HepG2 (cell line): ENCODE measurements at regions not wholly inside any gene's neighbourhood (a gene's known extent, or its start where the extent isn't known, plus 50 kb on each side); places are given as distances from the start of the nearest gene placed in this dataset.

Experiments used
- BCL6 ChIP-seq: IDR thresholded peaks from 2 replicates; pipeline ENCODE4 v1.6.1; 2016; ENCODE audit warnings: missing genetic modification reagents, missing compliant biosample characterization
- CBFB ChIP-seq: sonication (generic); formaldehyde crosslinking; IDR thresholded peaks from 2 replicates; pipeline ENCODE4 v1.4.0; 2020; ENCODE audit warnings: missing genetic modification reagents
- CHD4 ChIP-seq: fragments of 200-600 bp; sonication (generic); IDR thresholded peaks from 2 replicates; pipeline ENCODE4 v1.7.0; 2017; ENCODE audit warnings: mild to moderate bottlenecking, low read length, borderline replicate concordance
- ESRRA ChIP-seq: sonication (generic); formaldehyde crosslinking; IDR thresholded peaks from 2 replicates; pipeline ENCODE4 v1.5.1; 2020; ENCODE audit warnings: mild to moderate bottlenecking, low read depth, missing genetic modification reagents
- FOXA3 ChIP-seq: IDR thresholded peaks from 2 replicates; pipeline ENCODE4 v1.6.1; 2016; ENCODE audit warnings: missing genetic modification reagents, missing compliant biosample characterization
- FOXK2 ChIP-seq: fragments of 450-650 bp; IDR thresholded peaks from 2 replicates; pipeline ENCODE4 v1.6.1; 2016
- IRX3 ChIP-seq: sonication (generic); formaldehyde crosslinking; IDR thresholded peaks from 2 replicates; pipeline ENCODE4 v1.8.1; 2023; ENCODE audit warnings: mild to moderate bottlenecking, low read depth, missing genetic modification reagents, borderline replicate concordance
- NFE2L2 ChIP-seq: fragments of 150-350 bp; IDR thresholded peaks from 2 replicates; pipeline ENCODE4 v1.6.1; 2014; ENCODE audit warnings: low read length
- NFKBIZ ChIP-seq: IDR thresholded peaks from 2 replicates; pipeline ENCODE4 v1.6.1; 2018; ENCODE audit warnings: missing genetic modification reagents, missing compliant biosample characterization
- TCF7 ChIP-seq: sonication (generic); IDR thresholded peaks from 2 replicates; pipeline ENCODE4 v1.6.1; 2016; ENCODE audit warnings: antibody characterized with exemption, low read depth
- TOPORS ChIP-seq: sonication (generic); formaldehyde crosslinking; IDR thresholded peaks from 2 replicates; pipeline ENCODE4 v1.8.0; 2023; ENCODE audit warnings: mild to moderate bottlenecking, missing genetic modification reagents
- ZBTB43 ChIP-seq: sonication (generic); formaldehyde crosslinking; conservative IDR thresholded peaks from 2 replicates; pipeline ENCODE4 v1.4.0; 2020; ENCODE audit warnings: missing genetic modification reagents
- ZEB1 ChIP-seq: IDR thresholded peaks from 2 replicates; pipeline ENCODE4 v1.6.1; 2012; ENCODE audit warnings: mild to moderate bottlenecking, low read depth, inconsistent platforms; ENCODE audit not compliant: insufficient replicate concordance
- ZNF160 ChIP-seq: sonication (generic); formaldehyde crosslinking; IDR thresholded peaks from 2 replicates; pipeline ENCODE4 v1.8.0; 2022; ENCODE audit warnings: mild to moderate bottlenecking, inconsistent platforms, missing genetic modification reagents
- ZSCAN30 ChIP-seq: sonication (generic); formaldehyde crosslinking; IDR thresholded peaks from 2 replicates; pipeline ENCODE4 v1.5.0; 2020; ENCODE audit warnings: mild to moderate bottlenecking, missing genetic modification reagents
- TF ChIP-seq, protein P1 (sequence below): sonication (generic); formaldehyde crosslinking; IDR thresholded peaks from 2 replicates; pipeline ENCODE4 v1.4.0; 2020; ENCODE audit warnings: missing genetic modification reagents
- TF ChIP-seq, protein P2 (sequence below): sonication (generic); formaldehyde crosslinking; IDR thresholded peaks from 2 replicates; pipeline ENCODE4 v1.5.0; 2020; ENCODE audit warnings: mild to moderate bottlenecking, missing genetic modification reagents, borderline replicate concordance
- TF ChIP-seq, protein P3 (sequence below): sonication (generic); formaldehyde crosslinking; IDR thresholded peaks from 2 replicates; pipeline ENCODE4 v1.5.0; 2020; ENCODE audit warnings: missing genetic modification reagents

- no peak for TF ChIP-seq FOXK2
- TF ChIP-seq BCL6 (CRISPR knock-in tag) = peak; percentile 71; the same call in 1 of the 2 replicates
- peak; percentile 86 for TF ChIP-seq TCF7
- no peak for TF ChIP-seq IRX3 (CRISPR knock-in tag)
- no peak for TF ChIP-seq ESRRA
- TF ChIP-seq NFKBIZ (CRISPR knock-in tag) = no peak
- TF ChIP-seq, protein P1, sequence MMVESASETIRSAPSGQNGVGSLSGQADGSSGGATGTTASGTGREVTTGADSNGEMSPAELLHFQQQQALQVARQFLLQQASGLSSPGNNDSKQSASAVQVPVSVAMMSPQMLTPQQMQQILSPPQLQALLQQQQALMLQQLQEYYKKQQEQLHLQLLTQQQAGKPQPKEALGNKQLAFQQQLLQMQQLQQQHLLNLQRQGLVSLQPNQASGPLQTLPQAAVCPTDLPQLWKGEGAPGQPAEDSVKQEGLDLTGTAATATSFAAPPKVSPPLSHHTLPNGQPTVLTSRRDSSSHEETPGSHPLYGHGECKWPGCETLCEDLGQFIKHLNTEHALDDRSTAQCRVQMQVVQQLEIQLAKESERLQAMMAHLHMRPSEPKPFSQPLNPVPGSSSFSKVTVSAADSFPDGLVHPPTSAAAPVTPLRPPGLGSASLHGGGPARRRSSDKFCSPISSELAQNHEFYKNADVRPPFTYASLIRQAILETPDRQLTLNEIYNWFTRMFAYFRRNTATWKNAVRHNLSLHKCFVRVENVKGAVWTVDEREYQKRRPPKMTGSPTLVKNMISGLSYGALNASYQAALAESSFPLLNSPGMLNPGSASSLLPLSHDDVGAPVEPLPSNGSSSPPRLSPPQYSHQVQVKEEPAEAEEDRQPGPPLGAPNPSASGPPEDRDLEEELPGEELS (CRISPR knock-in tag) = peak; percentile 73
- TF ChIP-seq, protein P2, sequence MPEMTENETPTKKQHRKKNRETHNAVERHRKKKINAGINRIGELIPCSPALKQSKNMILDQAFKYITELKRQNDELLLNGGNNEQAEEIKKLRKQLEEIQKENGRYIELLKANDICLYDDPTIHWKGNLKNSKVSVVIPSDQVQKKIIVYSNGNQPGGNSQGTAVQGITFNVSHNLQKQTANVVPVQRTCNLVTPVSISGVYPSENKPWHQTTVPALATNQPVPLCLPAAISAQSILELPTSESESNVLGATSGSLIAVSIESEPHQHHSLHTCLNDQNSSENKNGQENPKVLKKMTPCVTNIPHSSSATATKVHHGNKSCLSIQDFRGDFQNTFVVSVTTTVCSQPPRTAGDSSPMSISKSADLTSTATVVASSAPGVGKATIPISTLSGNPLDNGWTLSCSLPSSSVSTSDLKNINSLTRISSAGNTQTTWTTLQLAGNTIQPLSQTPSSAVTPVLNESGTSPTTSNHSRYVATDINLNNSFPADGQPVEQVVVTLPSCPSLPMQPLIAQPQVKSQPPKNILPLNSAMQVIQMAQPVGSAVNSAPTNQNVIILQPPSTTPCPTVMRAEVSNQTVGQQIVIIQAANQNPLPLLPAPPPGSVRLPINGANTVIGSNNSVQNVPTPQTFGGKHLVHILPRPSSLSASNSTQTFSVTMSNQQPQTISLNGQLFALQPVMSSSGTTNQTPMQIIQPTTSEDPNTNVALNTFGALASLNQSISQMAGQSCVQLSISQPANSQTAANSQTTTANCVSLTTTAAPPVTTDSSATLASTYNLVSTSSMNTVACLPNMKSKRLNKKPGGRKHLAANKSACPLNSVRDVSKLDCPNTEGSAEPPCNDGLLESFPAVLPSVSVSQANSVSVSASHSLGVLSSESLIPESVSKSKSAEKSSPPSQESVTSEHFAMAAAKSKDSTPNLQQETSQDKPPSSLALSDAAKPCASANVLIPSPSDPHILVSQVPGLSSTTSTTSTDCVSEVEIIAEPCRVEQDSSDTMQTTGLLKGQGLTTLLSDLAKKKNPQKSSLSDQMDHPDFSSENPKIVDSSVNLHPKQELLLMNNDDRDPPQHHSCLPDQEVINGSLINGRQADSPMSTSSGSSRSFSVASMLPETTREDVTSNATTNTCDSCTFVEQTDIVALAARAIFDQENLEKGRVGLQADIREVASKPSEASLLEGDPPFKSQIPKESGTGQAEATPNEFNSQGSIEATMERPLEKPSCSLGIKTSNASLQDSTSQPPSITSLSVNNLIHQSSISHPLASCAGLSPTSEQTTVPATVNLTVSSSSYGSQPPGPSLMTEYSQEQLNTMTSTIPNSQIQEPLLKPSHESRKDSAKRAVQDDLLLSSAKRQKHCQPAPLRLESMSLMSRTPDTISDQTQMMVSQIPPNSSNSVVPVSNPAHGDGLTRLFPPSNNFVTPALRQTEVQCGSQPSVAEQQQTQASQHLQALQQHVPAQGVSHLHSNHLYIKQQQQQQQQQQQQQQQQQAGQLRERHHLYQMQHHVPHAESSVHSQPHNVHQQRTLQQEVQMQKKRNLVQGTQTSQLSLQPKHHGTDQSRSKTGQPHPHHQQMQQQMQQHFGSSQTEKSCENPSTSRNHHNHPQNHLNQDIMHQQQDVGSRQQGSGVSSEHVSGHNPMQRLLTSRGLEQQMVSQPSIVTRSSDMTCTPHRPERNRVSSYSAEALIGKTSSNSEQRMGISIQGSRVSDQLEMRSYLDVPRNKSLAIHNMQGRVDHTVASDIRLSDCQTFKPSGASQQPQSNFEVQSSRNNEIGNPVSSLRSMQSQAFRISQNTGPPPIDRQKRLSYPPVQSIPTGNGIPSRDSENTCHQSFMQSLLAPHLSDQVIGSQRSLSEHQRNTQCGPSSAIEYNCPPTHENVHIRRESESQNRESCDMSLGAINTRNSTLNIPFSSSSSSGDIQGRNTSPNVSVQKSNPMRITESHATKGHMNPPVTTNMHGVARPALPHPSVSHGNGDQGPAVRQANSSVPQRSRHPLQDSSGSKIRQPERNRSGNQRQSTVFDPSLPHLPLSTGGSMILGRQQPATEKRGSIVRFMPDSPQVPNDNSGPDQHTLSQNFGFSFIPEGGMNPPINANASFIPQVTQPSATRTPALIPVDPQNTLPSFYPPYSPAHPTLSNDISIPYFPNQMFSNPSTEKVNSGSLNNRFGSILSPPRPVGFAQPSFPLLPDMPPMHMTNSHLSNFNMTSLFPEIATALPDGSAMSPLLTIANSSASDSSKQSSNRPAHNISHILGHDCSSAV (CRISPR knock-in tag) = no peak
- 0 out of 2 replicates have a peak, but pooled peaks have one; percentile 27 for TF ChIP-seq CBFB (CRISPR knock-in tag)
- no peak for TF ChIP-seq ZSCAN30 (CRISPR knock-in tag)
- TF ChIP-seq ZNF160 (CRISPR knock-in tag) = no peak
- TF ChIP-seq TOPORS (CRISPR knock-in tag) = no peak
- TF ChIP-seq, protein P3, sequence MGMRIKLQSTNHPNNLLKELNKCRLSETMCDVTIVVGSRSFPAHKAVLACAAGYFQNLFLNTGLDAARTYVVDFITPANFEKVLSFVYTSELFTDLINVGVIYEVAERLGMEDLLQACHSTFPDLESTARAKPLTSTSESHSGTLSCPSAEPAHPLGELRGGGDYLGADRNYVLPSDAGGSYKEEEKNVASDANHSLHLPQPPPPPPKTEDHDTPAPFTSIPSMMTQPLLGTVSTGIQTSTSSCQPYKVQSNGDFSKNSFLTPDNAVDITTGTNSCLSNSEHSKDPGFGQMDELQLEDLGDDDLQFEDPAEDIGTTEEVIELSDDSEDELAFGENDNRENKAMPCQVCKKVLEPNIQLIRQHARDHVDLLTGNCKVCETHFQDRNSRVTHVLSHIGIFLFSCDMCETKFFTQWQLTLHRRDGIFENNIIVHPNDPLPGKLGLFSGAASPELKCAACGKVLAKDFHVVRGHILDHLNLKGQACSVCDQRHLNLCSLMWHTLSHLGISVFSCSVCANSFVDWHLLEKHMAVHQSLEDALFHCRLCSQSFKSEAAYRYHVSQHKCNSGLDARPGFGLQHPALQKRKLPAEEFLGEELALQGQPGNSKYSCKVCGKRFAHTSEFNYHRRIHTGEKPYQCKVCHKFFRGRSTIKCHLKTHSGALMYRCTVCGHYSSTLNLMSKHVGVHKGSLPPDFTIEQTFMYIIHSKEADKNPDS (CRISPR knock-in tag) = no peak
- no peak for TF ChIP-seq CHD4
- no peak for TF ChIP-seq ZEB1
- TF ChIP-seq ZBTB43 (CRISPR knock-in tag) = no peak
- TF ChIP-seq FOXA3 (CRISPR knock-in tag) = peak; percentile 79
- no peak for TF ChIP-seq NFE2L2
Observed at GRCh38 chrX:121244511-121244910, 197.1 kb downstream of the GLUD2 start (continued).
